CD14-positive monocyte (primary cell): ENCODE measurements at regions not wholly inside any gene's neighbourhood (a gene's known extent, or its start where the extent isn't known, plus 50 kb on each side); places are given as distances from the start of the nearest gene placed in this dataset.

Experiments used
- DNase-seq, 3 donors: peaks; one replicate each; pipeline ENCODE4 v3.0.0-alpha.2; 2011 to 2022
- H2AFZ ChIP-seq: 2 replicates; pipeline ENCODE4 v1.6.0; 2012; ENCODE audit warnings: mild to moderate bottlenecking, low read depth, low read length, inconsistent platforms; ENCODE audit not compliant: insufficient read depth, poor library complexity, severe bottlenecking
- H3K27ac ChIP-seq, 2 donors: 1 replicate in 1 of 2; 2 replicates in 1 of 2; pipeline ENCODE4 v1.5.1; 2012 to 2013; ENCODE audit warnings: low read length in 2 of 2, control low read depth in 1 of 2, inconsistent platforms in 1 of 2, low read depth in 1 of 2, mild to moderate bottlenecking in 1 of 2
- H3K27me3 ChIP-seq, 2 donors: one replicate each; pipeline versions ENCODE4 v1.6.0 to v1.6.1; 2011 to 2013; ENCODE audit warnings: low read length in 2 of 2; ENCODE audit not compliant: control insufficient read depth in 2 of 2, insufficient read depth in 2 of 2
- H3K36me3 ChIP-seq, 2 donors: replicated peaks in 1 of 2; 1 replicate in 1 of 2; 2 replicates in 1 of 2; pipeline versions ENCODE4 v1.5.1 to v1.6.1; 2012 to 2013; ENCODE audit warnings: low read length in 2 of 2, control low read depth in 1 of 2, inconsistent platforms in 1 of 2, mild to moderate bottlenecking in 1 of 2; ENCODE audit not compliant: insufficient read depth in 2 of 2, control insufficient read depth in 1 of 2
- H3K4me1 ChIP-seq, 2 donors: 1 replicate in 1 of 2; 2 replicates in 1 of 2; pipeline versions ENCODE4 v1.5.1 to v1.6.1; 2012 to 2013; ENCODE audit warnings: low read length in 2 of 2, control low read depth in 1 of 2, inconsistent platforms in 1 of 2, mild to moderate bottlenecking in 1 of 2, moderate library complexity in 1 of 2; ENCODE audit not compliant: insufficient read depth in 2 of 2, control insufficient read depth in 1 of 2
- H3K4me2 ChIP-seq: replicated peaks from 2 replicates; pipeline ENCODE3; 2012; ENCODE audit warnings: low read length, moderate library complexity, mild to moderate bottlenecking; ENCODE audit not compliant: poor library complexity, severe bottlenecking; ENCODE audit errors: extremely low read depth
- H3K4me3 ChIP-seq, 3 experiments: fragments of 200-600 bp in 1 of 3; sonication (generic) in 1 of 3; replicated peaks in 1 of 3; 1 replicate in 2 of 3; 2 replicates in 1 of 3; pipeline ENCODE4 v1.5.1; 2011 to 2013; ENCODE audit warnings: low read length in 3 of 3, mild to moderate bottlenecking in 3 of 3, control low read depth in 2 of 3, low read depth in 2 of 3, inconsistent platforms in 1 of 3, moderate library complexity in 1 of 3
- H3K79me2 ChIP-seq: 2 replicates; pipeline ENCODE4 v1.6.0; 2012; ENCODE audit warnings: mild to moderate bottlenecking, control low read depth, inconsistent platforms, low read length, moderate library complexity; ENCODE audit not compliant: insufficient read depth
- H3K9ac ChIP-seq: 2 replicates; pipeline ENCODE4 v1.6.0; 2017; ENCODE audit warnings: low read length, mild to moderate bottlenecking; ENCODE audit not compliant: insufficient read depth, poor library complexity, severe bottlenecking
- H3K9me3 ChIP-seq, 2 donors: replicated peaks in 1 of 2; 1 replicate in 1 of 2; 2 replicates in 1 of 2; pipeline versions ENCODE4 v1.5.1 to v1.6.1; 2012 to 2013; ENCODE audit warnings: low read length in 2 of 2, control low read depth in 1 of 2; ENCODE audit not compliant: control insufficient read depth in 1 of 2, insufficient read depth in 1 of 2
- H4K20me1 ChIP-seq: 2 replicates; pipeline ENCODE4 v1.6.0; 2012; ENCODE audit warnings: mild to moderate bottlenecking, low read length, control low read depth, moderate library complexity; ENCODE audit not compliant: insufficient read depth
- H3K27ac Mint-ChIP-seq, 7 donors: one replicate each; pipeline ENCODE4 v1.8.0; 2020; ENCODE audit warnings: mild to moderate bottlenecking in 7 of 7, mixed read lengths in 7 of 7, moderate library complexity in 6 of 7, inconsistent platforms in 2 of 7
- H3K27me3 Mint-ChIP-seq, 3 donors: one replicate each; pipeline ENCODE4 v1.8.0; 2021 to 2022; ENCODE audit warnings: low read depth in 3 of 3, mild to moderate bottlenecking in 3 of 3, mixed read lengths in 3 of 3, moderate library complexity in 3 of 3, inconsistent platforms in 1 of 3
- H3K36me3 Mint-ChIP-seq, 2 donors: one replicate each; pipeline ENCODE4 v1.8.0; 2020; ENCODE audit warnings: mixed read lengths in 2 of 2, inconsistent platforms in 1 of 2, mild to moderate bottlenecking in 1 of 2
- H3K4me1 Mint-ChIP-seq: one replicate; pipeline ENCODE4 v1.8.0; 2020; ENCODE audit warnings: mild to moderate bottlenecking, mixed read lengths
- H3K4me3 Mint-ChIP-seq, 2 donors: one replicate each; pipeline ENCODE4 v1.8.0; 2020; ENCODE audit warnings: mild to moderate bottlenecking in 2 of 2, mixed read lengths in 2 of 2, moderate library complexity in 1 of 2
- H3K9me3 Mint-ChIP-seq, 7 donors: one replicate each; pipeline ENCODE4 v1.8.0; 2020 to 2022; ENCODE audit warnings: mixed read lengths in 7 of 7, mild to moderate bottlenecking in 6 of 7, moderate library complexity in 6 of 7, inconsistent platforms in 2 of 7
- WGBS: methylation state at CpG from one replicate; pipeline ENCODE4 v1.1.5; 2013; ENCODE audit warnings: missing lambda C conversion rate; ENCODE audit not compliant: insufficient coverage; 5-methylcytosine and 5-hydroxymethylcytosine counted together
- intact Hi-C, 2 donors: fragments of 100-400 bp; cut with micrococcal nuclease; formaldehyde crosslinking; loops; one replicate each; pipeline versions ENCODE4 v1.15.0 to v1.15.1; 2023
- TF ChIP-seq, protein P1 (sequence below): fragments of 200-600 bp; IDR thresholded peaks from one replicate; pipeline ENCODE4 v1.8.0; 2022; ENCODE audit warnings: antibody characterized with exemption, mild to moderate bottlenecking

DNA sequence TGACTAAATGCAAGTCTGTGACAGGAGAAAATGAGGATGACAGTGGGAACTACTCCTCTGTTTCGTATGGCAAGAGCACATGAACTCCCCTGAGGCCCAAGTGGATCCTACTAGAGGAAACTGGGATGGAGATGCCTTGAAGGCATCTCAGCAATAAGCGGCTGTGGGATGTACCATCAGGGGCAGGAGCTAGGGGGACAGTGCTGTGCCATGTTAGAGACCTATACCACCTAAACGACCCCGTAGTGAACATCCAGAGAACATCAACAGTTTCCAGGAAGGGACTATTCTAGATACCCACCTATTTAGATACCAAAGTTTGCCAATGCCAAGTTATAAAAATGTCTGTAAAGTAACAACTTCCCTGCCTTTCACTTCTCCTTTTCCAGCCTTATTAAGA lies 860.8 kb upstream of the ACVR2A start:
- WGBS: 56% methylated on average over 1 of the region's 4 CpGs
- no peak overlapping the region for H3K4me3 Mint-ChIP-seq
- H2AFZ ChIP-seq: no peak overlapping the region
- DNase-seq: no peak
- no peak overlapping the region for H3K9ac ChIP-seq
- no peak overlapping the region for H3K4me3 ChIP-seq
- H3K9me3 Mint-ChIP-seq: peaks cover 0 to 14% (median 5%) of the 10 kb centered on the region in 7 donors
- no peaks in the 10 kb centered on the region for H3K27me3 ChIP-seq
- no peaks in the 10 kb centered on the region for H3K27me3 Mint-ChIP-seq
- H3K9me3 ChIP-seq: peaks cover 3 to 8% of the 10 kb centered on the region in 2 donors
- H4K20me1 ChIP-seq: no peaks in the 10 kb centered on the region
- H3K4me2 ChIP-seq: no peak overlapping the region
- H3K27ac Mint-ChIP-seq: no peak overlapping the region
- no peaks in the 10 kb centered on the region for H3K79me2 ChIP-seq
- H3K4me1 ChIP-seq: no peaks in the 10 kb centered on the region
- no peak overlapping the region for H3K27ac ChIP-seq
- H3K4me1 Mint-ChIP-seq: no peaks in the 10 kb centered on the region
- intact Hi-C loops: no loop called here
- TF ChIP-seq, protein P1, sequence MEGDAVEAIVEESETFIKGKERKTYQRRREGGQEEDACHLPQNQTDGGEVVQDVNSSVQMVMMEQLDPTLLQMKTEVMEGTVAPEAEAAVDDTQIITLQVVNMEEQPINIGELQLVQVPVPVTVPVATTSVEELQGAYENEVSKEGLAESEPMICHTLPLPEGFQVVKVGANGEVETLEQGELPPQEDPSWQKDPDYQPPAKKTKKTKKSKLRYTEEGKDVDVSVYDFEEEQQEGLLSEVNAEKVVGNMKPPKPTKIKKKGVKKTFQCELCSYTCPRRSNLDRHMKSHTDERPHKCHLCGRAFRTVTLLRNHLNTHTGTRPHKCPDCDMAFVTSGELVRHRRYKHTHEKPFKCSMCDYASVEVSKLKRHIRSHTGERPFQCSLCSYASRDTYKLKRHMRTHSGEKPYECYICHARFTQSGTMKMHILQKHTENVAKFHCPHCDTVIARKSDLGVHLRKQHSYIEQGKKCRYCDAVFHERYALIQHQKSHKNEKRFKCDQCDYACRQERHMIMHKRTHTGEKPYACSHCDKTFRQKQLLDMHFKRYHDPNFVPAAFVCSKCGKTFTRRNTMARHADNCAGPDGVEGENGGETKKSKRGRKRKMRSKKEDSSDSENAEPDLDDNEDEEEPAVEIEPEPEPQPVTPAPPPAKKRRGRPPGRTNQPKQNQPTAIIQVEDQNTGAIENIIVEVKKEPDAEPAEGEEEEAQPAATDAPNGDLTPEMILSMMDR: no peak
- no peaks in the 10 kb centered on the region for H3K36me3 Mint-ChIP-seq
- H3K36me3 ChIP-seq: no peaks in the 10 kb centered on the region

DNA sequence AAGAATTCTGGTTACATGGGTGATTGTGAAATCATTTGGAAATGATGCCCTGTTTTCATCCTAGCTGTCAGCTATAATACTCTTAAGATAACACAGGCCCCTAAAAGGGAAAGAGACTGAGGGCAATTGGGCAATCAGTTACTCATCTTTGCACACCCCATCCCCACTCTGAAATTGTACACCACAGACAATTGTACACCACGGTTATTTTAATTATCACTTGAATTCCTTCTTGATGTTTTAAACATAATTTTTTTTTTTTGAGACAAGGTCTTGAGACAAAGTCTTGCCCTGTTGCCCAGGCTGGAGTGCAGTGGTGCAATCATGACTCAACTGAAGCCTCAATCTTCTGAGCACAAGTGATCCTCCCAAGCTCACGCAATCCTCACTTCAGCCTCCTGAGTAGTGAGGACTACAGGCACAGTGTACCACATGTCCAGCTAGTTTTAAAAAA lies 862.4 kb upstream of the ACVR2A start:
- Mint-ChIP-seq H3K4me3 (no peak overlapping the region), H3K9me3 (peaks cover 0 to 14% (median 7%) of the 10 kb centered on the region in 7 donors), H3K36me3 (no peaks in the 10 kb centered on the region), H3K27ac (no peak overlapping the region), H3K4me1 (no peaks in the 10 kb centered on the region), H3K27me3 (no peaks in the 10 kb centered on the region)
- Histone ChIP-seq H3K4me1 (no peaks in the 10 kb centered on the region), H3K9me3 (peaks cover 3 to 8% of the 10 kb centered on the region in 2 donors), H3K9ac (no peak overlapping the region), H3K4me2 (no peak overlapping the region), H3K36me3 (no peaks in the 10 kb centered on the region), H2AFZ (no peak overlapping the region), H3K79me2 (no peaks in the 10 kb centered on the region), H4K20me1 (no peaks in the 10 kb centered on the region), H3K27me3 (no peaks in the 10 kb centered on the region), H3K27ac (no peak overlapping the region), H3K4me3 (no peak overlapping the region)
- DNase-seq: no peak
- TF ChIP-seq, protein P1: no peak
- intact Hi-C loops: no loop called here
- no CpG with 5 or more reads among the region's 2 CpGs for WGBS
